ENCODE measurements at regions not wholly inside any gene's neighbourhood (a gene's known extent, or its start where the extent isn't known, plus 50 kb on each side); places are given as distances from the start of the nearest gene placed in this dataset.

DNA sequence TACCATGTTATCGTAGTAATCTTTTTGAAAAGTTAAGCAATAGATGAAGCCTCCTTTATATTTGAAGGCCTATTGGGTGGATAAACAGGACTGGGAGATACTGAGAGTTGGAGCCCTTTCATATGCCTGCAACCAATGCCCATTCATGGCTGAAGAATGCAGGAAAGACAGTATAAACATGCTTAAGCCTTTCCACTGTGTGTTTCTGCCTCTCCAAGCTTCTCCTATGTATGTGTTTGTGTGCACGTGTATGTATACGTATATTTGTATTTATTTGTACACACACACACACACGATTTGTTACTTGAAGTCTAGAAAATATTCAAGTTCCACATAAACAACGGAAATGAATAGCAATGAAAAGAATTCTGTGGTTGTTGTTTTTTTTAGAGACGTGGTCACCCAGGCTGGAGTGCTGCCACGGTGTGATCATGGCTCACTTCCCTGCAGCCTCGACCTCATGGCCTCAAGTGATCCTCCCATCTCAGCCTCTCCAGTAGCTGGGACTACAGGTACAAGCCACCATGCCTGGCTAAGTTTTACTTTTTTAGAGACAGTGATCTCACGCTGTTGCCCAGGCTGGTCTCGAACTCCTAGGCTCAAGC, 1453.5 kb downstream of the AACS start (continued):
- TF ChIP-seq, protein P1, sequence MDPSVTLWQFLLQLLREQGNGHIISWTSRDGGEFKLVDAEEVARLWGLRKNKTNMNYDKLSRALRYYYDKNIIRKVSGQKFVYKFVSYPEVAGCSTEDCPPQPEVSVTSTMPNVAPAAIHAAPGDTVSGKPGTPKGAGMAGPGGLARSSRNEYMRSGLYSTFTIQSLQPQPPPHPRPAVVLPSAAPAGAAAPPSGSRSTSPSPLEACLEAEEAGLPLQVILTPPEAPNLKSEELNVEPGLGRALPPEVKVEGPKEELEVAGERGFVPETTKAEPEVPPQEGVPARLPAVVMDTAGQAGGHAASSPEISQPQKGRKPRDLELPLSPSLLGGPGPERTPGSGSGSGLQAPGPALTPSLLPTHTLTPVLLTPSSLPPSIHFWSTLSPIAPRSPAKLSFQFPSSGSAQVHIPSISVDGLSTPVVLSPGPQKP (IDR thresholded peaks at IDR 0.05; ENCODE audit: low read depth, low read length): no peak
- no peak for TF ChIP-seq CHD4 (IDR thresholded peaks at IDR 0.05)

DNA sequence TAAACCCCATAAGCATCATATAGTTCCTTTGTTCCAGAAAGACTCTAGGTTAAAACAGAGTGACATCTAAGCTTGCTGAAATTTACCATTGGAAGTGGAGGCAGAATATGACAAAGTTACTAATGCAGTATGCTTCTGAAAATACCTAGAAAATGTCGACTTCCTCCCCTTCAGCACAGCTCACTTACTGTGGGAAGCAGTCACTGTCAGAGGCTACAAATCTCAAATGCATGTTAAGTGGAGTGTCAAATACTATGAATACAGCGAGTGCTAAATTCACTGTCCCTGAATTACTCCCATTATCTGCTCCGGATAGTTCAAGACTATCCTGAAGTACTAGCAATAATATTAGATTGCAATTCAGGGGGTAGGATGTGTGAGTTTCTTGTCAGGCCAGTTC, 1454.6 kb downstream of the AACS start:
- intact Hi-C loops (cut with micrococcal nuclease; ENCODE audit: unreplicated experiment) (no loop called here), in situ Hi-C loops (cut with MboI) (no loop called here)
- H3K27ac ChIP-seq (ENCODE audit: control insufficient read depth, insufficient read depth): no peak overlapping the region
- POLR2A ChIA-PET: no interaction called here
- no peaks in the 10 kb centered on the region for H3K27me3 ChIP-seq (replicated peaks in 1 of 2; ENCODE audit: control insufficient read depth in 2 of 2, insufficient read depth in 2 of 2, low read length in 1 of 2)
- WGBS (ENCODE audit: insufficient coverage, insufficient replicate concordance, low lambda C conversion rate, missing lambda C conversion rate): 27% methylated on average over 3 of the region's 3 CpGs
- SMC1A ChIA-PET (ENCODE audit: uncharacterized antibody, unreplicated experiment): no interaction called here
- H3K9me3 ChIP-seq (replicated peaks; ENCODE audit: control insufficient read depth, insufficient read depth, low read length): no peaks in the 10 kb centered on the region
- no peaks in the 10 kb centered on the region for H3K4me1 ChIP-seq (ENCODE audit: control insufficient read depth, insufficient read depth, low read length)
- no peak overlapping the region for H2AFZ ChIP-seq (ENCODE audit: control insufficient read depth, low read depth, low read length)
- no peaks in the 10 kb centered on the region for H3K36me3 ChIP-seq (ENCODE audit: control insufficient read depth in 2 of 2, insufficient read depth in 2 of 2, low read length in 1 of 2)
- H3K9ac ChIP-seq (ENCODE audit: control insufficient read depth, insufficient read depth, low read length): no peak overlapping the region
- H3K79me2 ChIP-seq (ENCODE audit: control insufficient read depth, insufficient read depth, low read length): no peaks in the 10 kb centered on the region
- no peak for ATAC-seq
- RAD21 ChIA-PET (ENCODE audit: unreplicated experiment): no interaction called here
- no peak for DNase-seq (ENCODE audit: low read depth, low spot score)
- no peak overlapping the region for H3K4me3 ChIP-seq
- no peak for FAIRE-seq
- TF ChIP-seq CHD1 (IDR thresholded peaks at IDR 0.05; ENCODE audit: low read depth, low read length): no peak
- no peak for TF ChIP-seq SUZ12 (IDR thresholded peaks at IDR 0.05; ENCODE audit: unreplicated experiment)
- TF ChIP-seq, protein P2, sequence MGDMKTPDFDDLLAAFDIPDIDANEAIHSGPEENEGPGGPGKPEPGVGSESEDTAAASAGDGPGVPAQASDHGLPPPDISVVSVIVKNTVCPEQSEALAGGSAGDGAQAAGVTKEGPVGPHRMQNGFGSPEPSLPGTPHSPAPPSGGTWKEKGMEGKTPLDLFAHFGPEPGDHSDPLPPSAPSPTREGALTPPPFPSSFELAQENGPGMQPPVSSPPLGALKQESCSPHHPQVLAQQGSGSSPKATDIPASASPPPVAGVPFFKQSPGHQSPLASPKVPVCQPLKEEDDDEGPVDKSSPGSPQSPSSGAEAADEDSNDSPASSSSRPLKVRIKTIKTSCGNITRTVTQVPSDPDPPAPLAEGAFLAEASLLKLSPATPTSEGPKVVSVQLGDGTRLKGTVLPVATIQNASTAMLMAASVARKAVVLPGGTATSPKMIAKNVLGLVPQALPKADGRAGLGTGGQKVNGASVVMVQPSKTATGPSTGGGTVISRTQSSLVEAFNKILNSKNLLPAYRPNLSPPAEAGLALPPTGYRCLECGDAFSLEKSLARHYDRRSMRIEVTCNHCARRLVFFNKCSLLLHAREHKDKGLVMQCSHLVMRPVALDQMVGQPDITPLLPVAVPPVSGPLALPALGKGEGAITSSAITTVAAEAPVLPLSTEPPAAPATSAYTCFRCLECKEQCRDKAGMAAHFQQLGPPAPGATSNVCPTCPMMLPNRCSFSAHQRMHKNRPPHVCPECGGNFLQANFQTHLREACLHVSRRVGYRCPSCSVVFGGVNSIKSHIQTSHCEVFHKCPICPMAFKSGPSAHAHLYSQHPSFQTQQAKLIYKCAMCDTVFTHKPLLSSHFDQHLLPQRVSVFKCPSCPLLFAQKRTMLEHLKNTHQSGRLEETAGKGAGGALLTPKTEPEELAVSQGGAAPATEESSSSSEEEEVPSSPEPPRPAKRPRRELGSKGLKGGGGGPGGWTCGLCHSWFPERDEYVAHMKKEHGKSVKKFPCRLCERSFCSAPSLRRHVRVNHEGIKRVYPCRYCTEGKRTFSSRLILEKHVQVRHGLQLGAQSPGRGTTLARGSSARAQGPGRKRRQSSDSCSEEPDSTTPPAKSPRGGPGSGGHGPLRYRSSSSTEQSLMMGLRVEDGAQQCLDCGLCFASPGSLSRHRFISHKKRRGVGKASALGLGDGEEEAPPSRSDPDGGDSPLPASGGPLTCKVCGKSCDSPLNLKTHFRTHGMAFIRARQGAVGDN (IDR thresholded peaks at IDR 0.05): no peak
- no peak for TF ChIP-seq MXI1 (IDR thresholded peaks at IDR 0.05; ENCODE audit: low read depth, low read length)
- no peak for TF ChIP-seq SMAD1 (IDR thresholded peaks at IDR 0.05; ENCODE audit: low read depth, partially characterized antibody)
- TF ChIP-seq, protein P3, sequence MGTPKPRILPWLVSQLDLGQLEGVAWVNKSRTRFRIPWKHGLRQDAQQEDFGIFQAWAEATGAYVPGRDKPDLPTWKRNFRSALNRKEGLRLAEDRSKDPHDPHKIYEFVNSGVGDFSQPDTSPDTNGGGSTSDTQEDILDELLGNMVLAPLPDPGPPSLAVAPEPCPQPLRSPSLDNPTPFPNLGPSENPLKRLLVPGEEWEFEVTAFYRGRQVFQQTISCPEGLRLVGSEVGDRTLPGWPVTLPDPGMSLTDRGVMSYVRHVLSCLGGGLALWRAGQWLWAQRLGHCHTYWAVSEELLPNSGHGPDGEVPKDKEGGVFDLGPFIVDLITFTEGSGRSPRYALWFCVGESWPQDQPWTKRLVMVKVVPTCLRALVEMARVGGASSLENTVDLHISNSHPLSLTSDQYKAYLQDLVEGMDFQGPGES (IDR thresholded peaks at IDR 0.05): no peak
- TF ChIP-seq SP1 (IDR thresholded peaks at IDR 0.05; ENCODE audit: low read depth, low read length): no peak
- TF ChIP-seq ZBED1 (IDR thresholded peaks at IDR 0.05; ENCODE audit: borderline replicate concordance): no peak
- no peak for TF ChIP-seq NFYA (IDR thresholded peaks at IDR 0.05; ENCODE audit: borderline replicate concordance, low read depth, low read length)
- TF ChIP-seq SIX5 (IDR thresholded peaks at IDR 0.05; ENCODE audit: low read depth, low read length, severe bottlenecking): no peak
- TF ChIP-seq TCF3 (IDR thresholded peaks at IDR 0.05; ENCODE audit: borderline replicate concordance, insufficient read depth, low read depth, low read length): no peak
- TF ChIP-seq POLR2AphosphoS5 (IDR thresholded peaks at IDR 0.05; ENCODE audit: low read length): no peak
- TF ChIP-seq HCFC1 (IDR thresholded peaks at IDR 0.05; ENCODE audit: low read length): no peak
- TF ChIP-seq ZNF274 (IDR thresholded peaks at IDR 0.05; ENCODE audit: insufficient read depth, insufficient read length): no peak
- no peak for TF ChIP-seq RB1 (IDR thresholded peaks at IDR 0.05; ENCODE audit: borderline replicate concordance)
- no TSS peak for BruUV-seq (replicated peaks)
- CTCF ChIA-PET: no interaction called here
- H3K4me2 ChIP-seq (ENCODE audit: control insufficient read depth, insufficient read depth): no peak overlapping the region
- H4K20me1 ChIP-seq (ENCODE audit: control insufficient read depth, insufficient read depth): no peaks in the 10 kb centered on the region
